Activated CD4-positive, alpha-beta T cell treated with anti-CD3 and anti-CD28 coated beads, Interleukin-10, Interleukin-2, amounts not matched to agents 100 ng/mL and 50 ng/mL, durations not matched to agents 16 hours and 8 hours (primary cell): ENCODE measurements at regions not wholly inside any gene's neighbourhood (a gene's known extent, or its start where the extent isn't known, plus 50 kb on each side); places are given as distances from the start of the nearest gene placed in this dataset.
"Not testable (repeated sequence)": the region's sequence is repeated elsewhere in the genome, so short reads cannot be mapped to it uniquely, and the experiment has no call there.

Source experiments
- DNase-seq: peaks from one replicate; pipeline ENCODE4 v3.0.0-alpha.2; 2020

DNA sequence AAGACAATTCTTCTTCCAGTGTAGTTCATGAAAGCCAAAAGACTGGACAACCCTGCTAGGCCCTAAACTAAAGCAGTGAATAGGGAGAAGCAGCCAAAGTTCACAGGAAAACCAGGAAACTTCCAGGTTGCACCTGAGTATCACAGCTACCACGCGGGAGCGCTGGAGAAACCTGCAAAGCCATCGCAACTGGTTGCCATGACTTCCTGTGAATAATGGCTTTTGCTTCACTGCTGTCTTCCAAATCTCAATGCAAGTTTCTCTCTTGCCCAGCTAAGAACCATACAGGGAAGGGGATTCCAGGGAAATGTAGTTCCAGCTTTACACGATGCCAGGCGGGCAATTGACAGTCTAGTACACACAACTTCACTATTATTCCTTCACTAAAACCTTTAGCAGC is 114.1 kb downstream of the GXYLT1 start:
- no peak for DNase-seq

DNA sequence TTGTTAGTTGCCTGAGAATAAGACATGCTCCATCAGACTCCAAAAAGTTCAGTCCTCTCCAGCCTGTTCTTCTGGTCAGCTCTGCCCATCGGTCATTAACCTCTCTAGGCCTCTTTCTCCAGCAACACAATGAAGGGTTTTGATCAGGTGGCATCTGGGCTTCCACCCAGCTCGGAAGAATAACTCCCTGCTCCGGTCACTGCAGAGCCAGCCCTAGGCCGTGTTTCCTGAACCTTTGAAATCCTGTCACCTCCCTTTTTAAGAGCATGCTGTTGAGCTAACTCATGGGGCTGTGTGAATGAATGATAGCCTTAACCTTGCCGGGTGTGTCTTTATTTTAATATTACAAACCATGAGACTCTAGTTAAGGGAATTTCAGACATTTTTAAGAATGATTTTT is 117.1 kb downstream of the GXYLT1 start:
- DNase-seq = no peak

DNA sequence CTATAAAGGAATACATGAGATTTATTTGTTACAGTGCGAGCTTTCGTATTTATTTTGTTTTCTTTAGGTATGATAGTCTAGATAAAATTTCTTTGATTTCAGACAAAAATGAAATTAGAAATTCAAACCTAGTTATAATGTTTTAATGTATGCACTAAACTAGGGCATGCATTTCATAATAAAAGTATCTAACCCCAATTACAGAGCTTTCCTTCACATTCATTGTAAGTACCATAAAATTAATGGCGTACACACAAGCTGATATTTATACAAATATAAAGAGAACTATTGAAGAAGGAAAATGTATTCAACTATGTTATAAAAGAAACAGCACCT is 120.2 kb downstream of the GXYLT1 start:
- DNase-seq = no peak

DNA sequence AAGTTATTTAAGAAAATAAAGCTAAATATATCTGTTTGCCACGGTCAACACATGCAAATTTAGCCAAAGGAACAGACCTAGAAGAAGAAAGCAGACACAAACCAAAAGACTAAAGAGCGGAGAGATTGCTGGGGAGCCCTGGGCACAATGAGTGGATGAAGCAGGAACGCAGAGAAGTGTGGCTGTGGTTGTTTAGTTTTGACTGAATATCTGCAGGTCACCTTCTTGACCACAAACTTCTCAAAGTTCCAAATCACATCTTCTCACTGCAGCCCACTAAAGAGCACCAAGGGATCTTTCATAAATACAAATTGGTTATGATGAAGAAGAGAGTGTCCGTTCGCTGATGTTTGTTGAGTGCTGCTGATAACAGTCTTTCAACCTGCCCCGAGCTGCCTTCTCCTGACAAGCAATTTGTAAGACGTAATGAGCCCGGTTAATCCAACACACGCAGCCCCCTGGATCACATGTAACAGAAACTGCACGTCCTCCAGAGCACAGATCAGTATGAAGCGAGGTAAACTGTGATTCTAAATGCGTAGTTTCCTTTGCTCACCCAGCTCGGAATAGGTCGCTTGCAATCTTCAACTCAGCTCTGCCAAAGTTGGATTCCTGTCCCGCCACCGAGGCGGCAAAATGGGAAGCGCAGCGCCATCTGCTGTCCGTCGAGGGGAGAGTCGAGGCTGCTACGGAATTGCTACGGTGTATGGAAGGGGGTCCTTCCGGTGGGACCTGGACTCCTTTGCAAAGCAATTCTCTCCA is 120.8 kb downstream of the GXYLT1 start:
- peak; percentile 73 for DNase-seq

DNA sequence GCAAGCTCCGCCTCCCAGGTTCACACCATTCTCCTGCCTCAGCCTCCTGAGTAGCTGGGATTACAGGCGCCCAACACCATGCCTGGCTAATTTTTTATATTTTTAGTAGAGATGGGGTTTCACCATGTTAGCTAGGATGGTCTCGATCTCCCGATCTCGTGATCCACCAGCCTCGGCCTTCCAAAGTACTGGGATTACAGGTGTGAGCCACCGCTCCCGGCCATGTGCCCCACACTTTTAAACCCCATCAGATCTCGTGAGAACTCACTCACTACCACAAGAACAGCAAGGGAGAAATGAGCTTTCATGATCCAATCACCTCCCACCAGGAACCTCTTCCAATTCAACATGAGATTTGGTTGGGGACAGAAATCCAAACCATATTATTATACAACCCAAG is 122.7 kb downstream of the GXYLT1 start:
- DNase-seq = not testable (repeated sequence)

DNA sequence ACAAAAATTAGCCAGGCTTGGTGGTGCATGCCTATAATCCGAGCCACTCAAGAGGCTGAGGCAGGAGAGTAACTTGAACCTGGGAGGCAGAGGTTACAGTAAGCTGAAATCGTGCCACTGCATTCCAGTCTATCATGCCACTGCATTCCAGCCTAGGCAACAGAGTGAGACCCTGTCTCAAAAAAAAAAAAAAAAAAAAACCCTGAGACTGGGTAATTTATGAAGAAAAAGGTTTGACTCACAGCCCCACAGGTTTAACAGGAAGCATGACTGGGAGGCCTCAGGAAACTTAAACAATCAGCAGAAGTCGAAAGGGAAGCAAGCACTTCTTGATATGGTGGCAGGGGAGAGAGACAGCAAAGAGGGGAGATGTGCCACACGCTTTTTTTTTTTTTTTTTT is 123.2 kb downstream of the GXYLT1 start:
- no peak for DNase-seq

DNA sequence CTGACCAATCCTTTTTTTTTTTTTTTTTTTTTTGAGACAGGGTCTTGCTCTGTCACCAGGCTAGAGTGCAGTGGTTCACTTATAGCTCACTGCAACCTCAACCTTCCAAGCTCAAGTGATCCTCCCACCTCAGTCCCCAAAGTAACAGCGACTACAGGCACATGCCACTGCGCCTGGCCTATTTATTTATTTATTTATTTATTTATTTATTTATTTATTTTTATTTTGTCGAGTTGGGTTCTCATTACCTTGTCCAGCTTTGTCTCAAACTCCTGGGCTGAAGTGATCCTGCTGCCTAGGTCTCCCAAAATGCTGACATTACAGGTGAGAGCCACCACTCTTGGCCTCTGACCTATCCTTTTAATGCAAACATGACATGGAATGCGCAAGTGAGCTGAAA is 124.4 kb downstream of the GXYLT1 start:
- no peak for DNase-seq

DNA sequence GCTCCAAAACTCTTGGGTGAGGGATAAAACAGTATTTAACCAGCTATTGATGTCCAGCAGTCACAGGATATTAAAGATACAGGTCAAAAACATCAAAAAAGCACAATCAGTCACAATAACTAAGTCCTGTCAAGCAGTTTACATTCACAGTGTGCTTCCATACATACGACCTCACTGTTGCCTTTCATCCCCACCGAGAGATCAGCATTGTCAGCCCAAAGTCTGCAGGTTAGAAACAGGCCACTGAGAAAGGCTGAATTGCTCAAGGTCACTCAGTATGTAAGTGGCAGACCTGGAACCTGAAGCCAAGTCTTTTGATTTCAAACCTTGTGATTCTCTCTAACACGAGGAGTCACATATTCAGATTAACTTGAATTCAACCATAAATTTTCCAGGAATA is 124.9 kb downstream of the GXYLT1 start:
- DNase-seq = no peak

DNA sequence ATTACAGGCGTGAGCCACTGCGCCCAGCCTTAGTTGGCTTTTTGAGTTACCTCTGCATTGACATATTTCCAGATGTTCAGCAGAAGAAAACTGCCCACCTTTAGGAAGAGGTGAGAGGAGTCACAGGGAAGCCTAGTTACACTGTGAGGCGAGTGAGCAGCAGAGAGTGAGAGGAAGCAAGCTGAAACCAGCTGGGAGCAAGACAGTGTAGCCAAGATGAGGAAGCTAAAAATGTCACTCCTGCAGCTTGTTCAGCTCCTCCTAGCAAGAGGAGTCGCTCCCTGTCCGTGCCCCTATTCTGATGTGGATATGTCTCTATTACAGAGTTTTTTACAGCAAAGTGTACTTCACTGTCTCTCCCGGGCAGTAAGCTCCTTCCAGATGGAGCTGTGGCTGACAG is 127.6 kb downstream of the GXYLT1 start:
- DNase-seq = no peak

DNA sequence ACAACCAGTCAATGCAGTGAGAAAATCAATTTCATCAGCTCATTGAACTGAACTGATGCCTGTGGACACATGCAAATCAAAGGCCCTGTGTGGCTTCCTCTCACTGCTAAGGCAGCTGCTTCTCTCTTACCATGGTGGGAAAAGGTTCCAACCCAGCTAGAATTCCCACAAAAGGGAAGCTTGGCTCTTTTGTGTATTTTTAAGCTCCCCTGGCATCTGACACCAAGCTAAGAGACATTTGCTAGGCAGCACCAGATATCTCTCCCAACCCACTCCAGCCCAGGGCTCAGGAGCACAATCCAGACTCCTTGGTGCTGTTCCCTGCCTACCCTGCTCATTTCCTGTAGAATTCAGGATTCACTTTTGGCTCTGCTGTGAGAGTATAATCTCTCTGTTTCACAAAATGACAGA is 129.6 kb downstream of the GXYLT1 start:
- DNase-seq = no peak

DNA sequence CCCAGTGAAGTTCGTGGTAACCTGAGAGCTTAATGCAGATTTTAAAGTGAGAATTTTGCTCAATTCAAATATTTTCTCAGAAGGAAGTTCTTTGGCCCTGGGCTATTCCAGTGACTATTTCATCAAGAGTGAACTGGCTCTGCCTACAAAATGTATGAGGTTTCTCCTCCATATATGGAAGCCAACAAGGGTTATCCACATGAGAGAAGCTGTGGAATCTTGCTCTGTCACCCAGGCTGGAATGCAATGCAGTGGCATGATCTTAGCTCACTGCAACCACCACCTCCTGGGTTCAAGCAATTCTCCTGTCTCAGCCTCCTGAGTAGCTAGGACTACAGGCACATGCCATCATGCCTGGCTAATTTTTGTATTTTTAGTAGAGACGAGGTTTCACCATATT is 132.2 kb downstream of the GXYLT1 start:
- not testable (repeated sequence) for DNase-seq

DNA sequence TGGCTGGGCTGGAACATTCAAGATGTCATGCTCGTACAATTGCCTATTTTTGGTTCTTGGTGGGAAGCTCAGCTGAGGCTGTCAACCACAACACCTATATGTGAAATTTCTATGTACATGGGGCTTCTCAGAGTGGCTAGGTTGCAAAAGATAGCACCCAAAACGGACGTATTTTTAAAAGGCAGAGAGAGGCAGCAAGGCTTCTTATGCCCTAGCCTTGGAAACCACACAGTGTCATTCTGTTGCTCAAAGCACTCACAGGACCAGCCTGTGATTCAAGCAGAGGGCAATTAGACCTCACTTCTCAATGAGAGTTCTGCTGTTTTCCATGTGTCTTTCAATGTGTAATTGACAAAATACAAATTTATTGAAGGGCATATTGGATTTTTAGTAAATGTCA is 134.0 kb downstream of the GXYLT1 start:
- DNase-seq = no peak

DNA sequence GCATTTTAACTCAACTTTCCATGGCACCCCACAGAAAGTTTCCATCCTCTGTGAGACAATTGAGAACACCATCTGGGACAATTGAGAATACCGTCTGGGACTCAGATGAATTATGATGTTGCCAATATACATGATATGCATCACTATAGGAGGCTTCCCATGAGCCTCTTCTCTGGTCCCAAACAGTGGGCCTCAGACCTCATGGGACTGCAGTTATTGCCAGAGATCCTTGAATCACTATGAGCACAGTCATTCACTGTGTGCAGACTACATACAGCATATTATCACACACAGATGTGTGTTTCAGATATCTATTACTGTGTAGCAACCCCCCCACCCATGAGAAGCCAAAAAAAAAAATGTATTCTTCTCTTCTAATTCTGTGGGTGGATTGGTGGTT is 134.4 kb downstream of the GXYLT1 start:
- no peak for DNase-seq

DNA sequence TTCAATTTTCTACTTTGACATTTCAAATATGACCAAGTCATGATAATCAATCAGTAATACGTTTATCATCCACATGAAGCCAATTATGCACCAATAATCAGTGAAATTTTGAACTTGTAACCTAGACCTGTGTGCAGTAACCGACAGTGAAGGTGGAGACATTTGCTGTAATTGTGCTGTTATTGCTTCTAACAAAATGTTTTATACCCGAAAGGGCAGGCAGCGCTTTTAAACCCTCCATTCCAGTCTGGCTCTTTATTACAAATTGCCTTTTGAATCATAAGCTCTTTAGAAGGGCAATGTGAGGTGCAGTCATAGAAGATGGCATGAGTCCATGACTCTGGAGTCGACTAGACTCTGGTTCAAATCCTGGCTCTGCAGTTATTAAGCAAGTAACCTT is 135.7 kb downstream of the GXYLT1 start:
- no peak for DNase-seq

DNA sequence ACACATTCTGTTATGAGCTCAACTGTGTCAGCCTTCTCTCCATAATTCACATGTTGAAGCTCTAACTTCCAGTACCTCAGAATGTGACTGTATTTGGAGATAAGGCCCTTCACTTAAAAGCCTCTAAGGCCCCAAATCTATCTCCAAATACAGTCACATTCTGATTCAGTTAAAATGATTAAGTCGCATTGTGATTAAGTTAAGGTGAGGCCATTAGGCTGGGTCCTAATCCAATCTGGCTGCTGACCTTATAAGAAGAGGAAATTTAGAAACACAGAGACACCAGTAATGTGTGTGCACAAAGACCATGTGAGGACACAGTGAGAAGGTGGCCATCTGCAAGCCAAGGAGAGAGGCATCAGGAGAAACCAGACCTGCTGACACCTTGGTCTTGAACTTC is 141.6 kb downstream of the GXYLT1 start:
- no peak for DNase-seq

DNA sequence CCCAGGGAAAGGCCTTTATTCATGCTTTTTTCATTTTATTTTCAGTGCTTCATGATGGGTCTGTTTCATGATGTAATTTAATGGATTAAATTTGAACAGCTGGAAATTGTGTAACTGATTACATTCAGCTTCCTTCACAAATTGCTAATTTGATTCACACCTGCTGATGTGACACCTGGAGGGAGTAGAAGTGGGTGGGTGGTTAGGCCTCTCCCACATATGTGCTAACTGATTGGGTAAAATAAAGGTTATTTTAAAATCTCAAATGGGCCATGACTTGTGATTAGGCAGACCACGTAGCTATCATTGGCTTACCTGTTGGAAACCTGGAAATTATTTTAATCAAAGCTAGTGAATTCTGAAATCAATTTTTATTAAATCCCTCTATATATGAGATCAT is 142.1 kb downstream of the GXYLT1 start:
- DNase-seq = no peak

DNA sequence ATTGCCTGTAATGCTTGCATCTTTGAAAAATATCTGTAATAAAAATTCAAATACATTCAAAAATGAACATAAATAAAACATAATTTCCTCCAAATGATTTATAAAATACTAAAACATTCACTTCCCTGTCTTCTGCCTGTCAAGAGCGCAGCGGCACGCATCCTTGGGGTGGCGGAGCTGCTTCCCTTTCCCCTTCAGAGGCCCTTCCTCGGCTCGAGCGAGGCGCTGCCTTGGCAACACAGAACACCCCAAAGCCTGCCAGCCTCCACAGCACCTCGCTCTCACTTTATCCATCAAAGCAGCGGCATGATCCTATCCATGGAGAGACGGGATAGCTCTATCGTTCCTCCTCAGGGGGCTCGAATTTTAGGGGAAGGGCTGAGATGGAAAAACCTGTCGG is 146.2 kb downstream of the GXYLT1 start:
- DNase-seq = no peak

DNA sequence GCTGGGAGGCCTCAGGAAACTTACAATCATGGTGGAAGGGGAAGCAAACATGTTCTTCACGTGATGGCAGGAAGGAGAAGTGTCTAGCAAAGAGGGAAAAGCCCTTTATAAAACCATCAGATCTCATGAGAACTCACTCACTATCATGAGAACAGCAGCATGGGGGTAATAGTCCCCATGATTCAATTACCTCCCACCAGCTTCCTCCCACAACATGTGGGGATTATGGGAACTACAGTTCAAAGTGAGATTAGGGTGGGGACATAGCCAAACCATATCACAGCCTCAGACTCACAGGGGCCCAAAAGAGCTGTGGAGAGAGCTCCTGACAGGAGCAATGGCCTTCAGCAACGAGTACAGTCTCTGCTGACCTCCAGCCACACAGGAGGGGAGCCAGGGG is 151.4 kb downstream of the GXYLT1 start:
- no peak for DNase-seq

DNA sequence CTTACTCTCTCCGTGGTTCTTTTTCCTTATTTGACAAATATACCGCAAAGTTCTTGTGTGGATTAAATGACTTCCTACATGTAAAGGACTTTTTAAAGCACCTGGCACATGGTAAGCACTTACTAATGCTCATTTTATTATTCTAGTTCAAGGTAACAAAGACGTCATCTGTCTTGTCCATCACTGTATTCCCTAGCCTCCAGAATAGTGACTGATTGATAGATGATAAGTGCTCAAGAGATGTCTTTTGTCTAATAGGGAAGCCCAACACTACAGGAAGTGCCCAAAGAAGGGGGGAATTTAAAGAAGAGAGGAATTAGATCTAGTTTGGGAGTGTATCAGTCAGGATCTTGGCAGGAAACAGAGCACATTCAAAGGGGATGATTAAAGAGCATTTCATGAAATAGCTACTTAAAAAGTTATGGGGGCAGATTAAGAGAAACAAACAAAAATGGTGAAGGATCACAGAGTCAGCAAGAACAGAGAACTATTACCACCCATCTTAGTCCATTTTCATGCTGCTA is 151.9 kb downstream of the GXYLT1 start:
- DNase-seq = no peak

DNA sequence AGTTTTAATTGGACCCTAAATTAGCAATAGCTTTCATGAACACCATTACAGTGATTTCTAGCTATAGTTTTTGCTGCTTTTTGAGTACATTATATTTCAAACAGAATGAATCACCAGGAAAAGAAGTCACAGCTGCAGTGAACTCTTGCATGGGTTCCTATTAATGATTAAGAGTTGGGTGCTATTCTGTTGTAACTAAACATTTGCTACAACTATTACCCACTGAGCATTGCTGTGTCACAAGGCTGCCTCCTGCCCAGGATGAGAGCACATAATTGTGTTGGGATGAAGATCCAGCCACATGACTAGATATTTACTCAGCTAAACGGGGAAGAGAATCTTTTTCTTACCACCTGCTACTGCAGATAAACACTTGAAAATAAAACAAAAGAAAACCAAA is 152.7 kb downstream of the GXYLT1 start:
- no peak for DNase-seq

DNA sequence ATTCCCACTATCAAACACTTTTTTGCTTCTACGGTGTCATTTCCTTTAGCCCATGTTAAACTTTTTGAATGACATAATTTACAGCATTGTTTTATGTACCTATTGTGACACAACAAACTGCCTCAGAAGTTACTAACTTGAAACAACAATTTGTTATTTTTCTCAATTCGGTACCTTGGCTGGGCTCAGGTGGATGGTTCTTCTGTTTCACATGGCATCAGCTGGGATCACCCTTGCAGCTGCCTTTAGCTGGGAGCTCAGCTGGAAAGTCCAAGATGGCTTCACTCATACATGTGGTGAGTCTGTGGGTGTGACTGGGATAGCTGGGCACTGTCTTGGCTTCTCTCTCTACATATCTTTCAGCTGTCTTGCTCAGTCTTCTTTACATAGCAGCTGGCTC is 156.0 kb downstream of the GXYLT1 start:
- no peak for DNase-seq

DNA sequence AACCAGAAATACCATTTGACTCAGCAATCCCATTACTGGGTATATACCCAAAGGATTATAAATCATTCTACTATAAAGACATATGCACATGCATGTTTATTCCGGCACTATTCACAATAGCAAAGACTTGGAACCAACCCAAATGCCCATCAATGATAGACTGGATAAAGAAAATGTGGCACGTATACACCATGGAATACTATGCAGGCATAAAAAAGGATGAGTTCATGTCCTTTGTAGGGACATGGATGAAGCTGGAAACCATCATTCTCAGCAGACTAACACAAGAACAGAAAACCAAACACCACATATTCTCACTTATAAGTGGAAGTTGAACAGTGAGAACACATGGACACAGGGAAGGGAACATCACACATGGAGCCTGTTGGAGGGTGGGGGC is 158.2 kb downstream of the GXYLT1 start:
- not testable (repeated sequence) for DNase-seq

DNA sequence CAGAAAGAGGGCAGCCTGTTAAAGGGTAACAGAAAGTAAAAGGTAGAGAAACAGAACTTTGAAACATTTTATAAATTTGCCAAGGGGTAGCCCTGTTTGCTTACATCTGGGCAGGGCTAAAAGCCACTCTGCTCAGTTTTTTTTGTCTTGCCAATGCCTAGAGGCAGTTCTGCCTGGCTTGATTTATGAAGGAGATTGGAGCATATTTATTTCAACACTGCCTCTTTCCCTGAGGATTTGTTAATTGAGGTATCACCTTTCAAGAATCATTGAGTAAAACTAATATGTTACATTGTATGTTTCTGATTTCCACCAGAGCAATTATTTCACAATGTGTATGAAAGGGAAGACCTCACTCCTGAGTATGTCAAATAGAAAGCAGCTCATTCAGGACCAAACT is 160.8 kb downstream of the GXYLT1 start:
- no peak for DNase-seq

DNA sequence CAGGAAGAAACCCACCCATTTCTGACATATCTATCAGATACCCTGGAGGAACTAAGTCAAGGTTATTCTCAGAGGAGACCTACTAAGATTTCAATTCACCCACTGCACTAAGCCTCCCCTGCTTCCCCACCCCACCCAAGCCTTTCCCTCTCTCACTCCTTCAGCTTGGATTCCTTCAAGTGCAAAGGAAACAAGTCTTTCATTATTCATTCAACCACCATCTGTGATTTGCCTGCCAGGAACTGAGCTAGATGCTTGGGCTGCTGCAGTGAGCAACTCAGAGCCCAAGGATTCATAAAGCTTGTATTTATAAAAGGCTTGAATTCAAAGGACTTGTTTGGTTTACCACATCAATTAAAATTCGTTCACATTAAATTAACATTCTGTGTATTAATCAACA is 161.3 kb downstream of the GXYLT1 start:
- DNase-seq = no peak

DNA sequence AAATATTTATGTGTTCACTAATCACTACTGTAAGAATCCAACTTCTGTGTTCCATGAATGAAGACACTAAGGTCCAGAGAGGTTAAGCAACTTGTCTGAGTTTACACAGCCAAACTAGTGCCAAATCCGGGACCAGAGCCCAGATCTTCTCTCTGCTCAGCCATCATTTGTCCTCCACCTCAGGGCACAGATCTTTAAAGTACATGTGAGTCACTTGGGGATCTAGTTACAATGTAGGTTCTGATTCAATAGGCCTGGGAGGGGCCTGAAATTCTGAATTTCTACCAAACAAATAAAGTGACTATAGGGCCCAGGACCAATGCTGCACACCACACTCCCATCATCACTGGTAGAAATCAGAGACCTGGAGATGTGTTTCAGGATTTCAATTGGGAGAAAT is 162.9 kb downstream of the GXYLT1 start:
- DNase-seq = no peak
